ENCODE measurements at regions not wholly inside any gene's neighbourhood (a gene's known extent, or its start where the extent isn't known, plus 50 kb on each side); places are given as distances from the start of the nearest gene placed in this dataset.

DNA sequence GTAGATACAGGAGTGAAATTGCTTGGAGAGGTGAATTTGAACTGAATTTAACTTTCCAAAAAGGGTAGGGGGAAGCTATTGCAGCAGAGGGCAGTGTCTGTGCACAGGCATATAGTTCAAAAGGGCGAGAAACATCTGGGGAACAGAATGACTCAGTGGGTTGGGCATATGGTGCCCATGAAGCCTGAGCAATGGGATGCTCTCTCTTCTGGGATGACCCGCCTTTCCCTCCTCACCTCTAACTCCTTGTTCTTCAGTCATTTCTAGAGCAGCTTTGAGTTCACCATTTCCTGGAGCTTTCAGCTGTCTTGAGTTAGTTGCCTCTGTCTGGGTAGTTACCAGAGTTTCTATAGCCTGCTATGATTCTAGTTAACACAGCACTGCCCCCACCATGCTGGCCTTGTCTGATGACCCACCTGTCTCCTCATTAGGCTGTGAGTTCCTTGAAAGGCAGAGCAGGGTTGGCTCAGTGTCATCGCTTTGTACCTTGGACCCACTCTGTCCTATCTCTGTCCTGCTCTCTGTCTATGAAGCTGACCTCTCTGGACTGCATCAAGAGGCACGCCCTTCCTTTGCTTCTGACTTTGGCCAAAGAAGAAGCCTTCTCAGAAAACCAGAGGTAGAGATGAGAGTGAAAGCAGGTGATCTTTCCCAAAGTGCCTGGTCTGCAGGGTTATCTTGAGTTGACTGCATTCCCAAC, 299.6 kb upstream of the KLF4 start:
- TF ChIP-seq CTCF (IDR thresholded peaks at IDR 0.05; ENCODE audit: low read depth, low read length, missing input control) (no peak), ZBTB33 (IDR thresholded peaks at IDR 0.05) (no peak), TAF1 (conservative IDR thresholded peaks at IDR 0.05) (no peak), EGR1 (IDR thresholded peaks at IDR 0.05; ENCODE audit: low read depth in 2 of 2) (no peak), GABPA (IDR thresholded peaks at IDR 0.05 in 1 of 2, conservative IDR thresholded peaks at IDR 0.05 in 1 of 2) (no peak), HNF4A (conservative IDR thresholded peaks at IDR 0.05) (no peak), RAD21 (IDR thresholded peaks at IDR 0.05) (no peak)
- TF ChIP-seq, protein P1, sequence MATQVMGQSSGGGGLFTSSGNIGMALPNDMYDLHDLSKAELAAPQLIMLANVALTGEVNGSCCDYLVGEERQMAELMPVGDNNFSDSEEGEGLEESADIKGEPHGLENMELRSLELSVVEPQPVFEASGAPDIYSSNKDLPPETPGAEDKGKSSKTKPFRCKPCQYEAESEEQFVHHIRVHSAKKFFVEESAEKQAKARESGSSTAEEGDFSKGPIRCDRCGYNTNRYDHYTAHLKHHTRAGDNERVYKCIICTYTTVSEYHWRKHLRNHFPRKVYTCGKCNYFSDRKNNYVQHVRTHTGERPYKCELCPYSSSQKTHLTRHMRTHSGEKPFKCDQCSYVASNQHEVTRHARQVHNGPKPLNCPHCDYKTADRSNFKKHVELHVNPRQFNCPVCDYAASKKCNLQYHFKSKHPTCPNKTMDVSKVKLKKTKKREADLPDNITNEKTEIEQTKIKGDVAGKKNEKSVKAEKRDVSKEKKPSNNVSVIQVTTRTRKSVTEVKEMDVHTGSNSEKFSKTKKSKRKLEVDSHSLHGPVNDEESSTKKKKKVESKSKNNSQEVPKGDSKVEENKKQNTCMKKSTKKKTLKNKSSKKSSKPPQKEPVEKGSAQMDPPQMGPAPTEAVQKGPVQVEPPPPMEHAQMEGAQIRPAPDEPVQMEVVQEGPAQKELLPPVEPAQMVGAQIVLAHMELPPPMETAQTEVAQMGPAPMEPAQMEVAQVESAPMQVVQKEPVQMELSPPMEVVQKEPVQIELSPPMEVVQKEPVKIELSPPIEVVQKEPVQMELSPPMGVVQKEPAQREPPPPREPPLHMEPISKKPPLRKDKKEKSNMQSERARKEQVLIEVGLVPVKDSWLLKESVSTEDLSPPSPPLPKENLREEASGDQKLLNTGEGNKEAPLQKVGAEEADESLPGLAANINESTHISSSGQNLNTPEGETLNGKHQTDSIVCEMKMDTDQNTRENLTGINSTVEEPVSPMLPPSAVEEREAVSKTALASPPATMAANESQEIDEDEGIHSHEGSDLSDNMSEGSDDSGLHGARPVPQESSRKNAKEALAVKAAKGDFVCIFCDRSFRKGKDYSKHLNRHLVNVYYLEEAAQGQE (IDR thresholded peaks at IDR 0.05), result no peak
- TF ChIP-seq, protein P2, sequence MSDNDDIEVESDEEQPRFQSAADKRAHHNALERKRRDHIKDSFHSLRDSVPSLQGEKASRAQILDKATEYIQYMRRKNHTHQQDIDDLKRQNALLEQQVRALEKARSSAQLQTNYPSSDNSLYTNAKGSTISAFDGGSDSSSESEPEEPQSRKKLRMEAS (IDR thresholded peaks at IDR 0.05), result no peak
